HL-60 (cell line): ENCODE measurements at regions not wholly inside any gene's neighbourhood (a gene's known extent, or its start where the extent isn't known, plus 50 kb on each side); places are given as distances from the start of the nearest gene placed in this dataset.

Experiments
- CTCF ChIP-seq: IDR thresholded peaks from one replicate; pipeline ENCODE4 v1.5.1; 2011; ENCODE audit warnings: low read length, control low read depth, inconsistent platforms; ENCODE audit not compliant: insufficient read depth
- POLR2AphosphoS5 ChIP-seq: IDR thresholded peaks from 2 replicates; pipeline ENCODE4 v1.6.1; 2012; ENCODE audit warnings: low read depth
- SPI1 ChIP-seq: IDR thresholded peaks from 2 replicates; pipeline ENCODE4 v1.6.1; 2012; ENCODE audit warnings: low read depth, mild to moderate bottlenecking, borderline replicate concordance

GRCh38 chr11:67795746-67796145 is 121.3 kb upstream of the ALDH3B2 start:
- TF ChIP-seq POLR2AphosphoS5 (no peak), CTCF (no peak), SPI1 (no peak)
